ENCODE measurements at regions not wholly inside any gene's neighbourhood (a gene's known extent, or its start where the extent isn't known, plus 50 kb on each side); places are given as distances from the start of the nearest gene placed in this dataset.
"Not testable (repeated sequence)": the region's sequence is repeated elsewhere in the genome, so short reads cannot be mapped to it uniquely, and the experiment has no call there.

DNA sequence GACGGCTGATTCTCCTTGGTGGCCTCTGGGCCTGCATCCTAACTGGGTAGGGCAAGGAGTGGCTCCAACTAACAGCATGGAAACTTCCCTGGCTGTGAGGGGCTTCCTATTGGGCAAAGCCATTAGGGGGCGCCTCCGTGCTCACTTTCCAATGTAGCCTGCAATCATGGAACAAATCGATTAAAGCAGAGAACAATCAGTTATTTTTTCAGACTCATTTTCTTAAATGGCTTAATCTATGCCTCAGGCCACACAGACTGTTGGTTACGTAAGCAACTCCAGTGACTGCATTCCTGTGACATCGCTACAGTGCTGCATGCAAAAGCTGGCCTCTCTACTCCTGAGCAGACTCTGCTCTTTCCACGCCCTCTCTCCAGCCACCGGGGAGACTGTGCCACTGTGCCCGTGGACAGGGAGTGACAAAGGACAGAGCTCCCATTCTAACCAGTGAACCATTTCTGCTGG is 278.9 kb downstream of the KLF13 start:
- POLR2A ChIA-PET: no interaction called here

DNA sequence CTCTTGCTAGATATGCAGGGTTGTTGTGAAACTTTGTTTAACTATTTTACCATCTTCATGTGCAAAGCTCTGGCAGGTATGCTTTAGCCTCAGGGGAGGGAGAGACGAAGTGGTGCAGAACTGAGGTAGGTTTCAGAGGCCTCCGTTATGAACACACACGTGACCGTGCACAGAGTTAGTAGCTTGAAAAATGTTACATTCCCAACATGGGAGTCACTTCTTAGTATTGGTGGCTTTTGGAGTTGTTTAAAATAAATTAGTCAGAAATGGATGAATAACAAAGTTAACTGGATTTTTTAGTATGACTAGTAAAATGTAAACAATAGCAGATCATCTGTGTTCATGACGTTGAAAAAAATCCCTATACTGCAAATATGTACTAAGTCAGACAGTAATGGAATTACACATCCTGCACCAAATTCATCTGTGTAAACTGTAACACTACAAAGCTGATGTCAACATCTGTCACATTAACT is 279.6 kb downstream of the KLF13 start:
- POLR2A ChIA-PET: no interaction called here
- CTCF ChIA-PET: interaction anchor here (0.5 kb wide), 1 partner anchor 56 kb away, joined by 3 read pairs; no protein-coding TSS in a partner anchor

More for the DNA sequence above, 278.9 kb downstream of the KLF13 start:
- CTCF ChIA-PET: no interaction called here

DNA sequence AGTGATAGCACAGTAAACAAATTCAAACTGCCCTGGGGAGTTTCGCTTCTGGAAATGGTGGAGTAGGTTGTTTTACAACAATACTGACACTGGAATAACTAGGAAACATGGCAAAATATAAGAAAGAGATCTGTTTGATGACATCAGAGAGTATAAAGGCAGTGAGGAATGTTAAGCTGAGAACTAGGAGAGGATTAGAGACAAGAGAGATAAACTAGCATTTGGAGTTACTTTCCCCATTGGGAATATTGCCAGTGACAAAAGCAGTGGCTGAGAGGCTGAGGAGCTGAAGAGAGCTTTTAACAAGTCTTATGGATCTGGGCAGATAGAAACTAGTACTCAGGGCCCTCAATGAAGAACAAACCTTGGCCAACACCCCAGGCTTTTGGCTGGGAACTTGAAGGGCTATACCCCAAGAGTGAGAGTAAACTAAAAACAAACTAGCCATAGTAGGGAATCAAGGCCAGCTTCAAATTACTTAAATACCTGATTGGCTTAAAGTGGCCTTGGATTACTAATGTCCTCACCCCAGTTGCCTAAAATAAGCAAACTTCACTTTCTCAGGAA is 280.4 kb downstream of the KLF13 start:
- ChIA-PET POLR2A (no interaction called here), CTCF (no interaction called here)

DNA sequence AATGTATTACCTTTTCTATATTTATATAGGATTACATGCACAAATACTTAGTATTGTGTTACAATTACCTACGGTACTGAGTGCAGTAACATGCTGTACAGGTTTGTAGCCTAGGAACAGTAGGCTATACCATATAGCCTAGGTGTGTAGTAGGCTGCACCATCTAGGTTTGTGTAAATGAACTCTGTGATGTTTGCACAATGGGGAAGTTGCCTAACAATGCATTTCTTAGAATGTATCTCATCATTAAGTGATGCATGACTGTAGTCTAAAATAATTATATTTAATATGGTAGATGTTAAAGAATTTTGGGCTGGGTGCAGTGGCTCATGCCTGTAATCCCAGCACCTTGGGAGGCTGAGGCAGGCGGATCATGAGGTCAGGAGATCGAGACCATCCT is 281.0 kb downstream of the KLF13 start:
- CTCF ChIA-PET: no interaction called here
- POLR2A ChIA-PET: no interaction called here

- POLR2A ChIA-PET: interaction anchor here (0.6 kb wide), 1 partner anchor 807 kb away, joined by 4 read pairs; no protein-coding TSS in a partner anchor
- CTCF ChIA-PET: no interaction called here
Observed at GRCh38 chr15:31609258-31609681, 282.6 kb downstream of the KLF13 start.

DNA sequence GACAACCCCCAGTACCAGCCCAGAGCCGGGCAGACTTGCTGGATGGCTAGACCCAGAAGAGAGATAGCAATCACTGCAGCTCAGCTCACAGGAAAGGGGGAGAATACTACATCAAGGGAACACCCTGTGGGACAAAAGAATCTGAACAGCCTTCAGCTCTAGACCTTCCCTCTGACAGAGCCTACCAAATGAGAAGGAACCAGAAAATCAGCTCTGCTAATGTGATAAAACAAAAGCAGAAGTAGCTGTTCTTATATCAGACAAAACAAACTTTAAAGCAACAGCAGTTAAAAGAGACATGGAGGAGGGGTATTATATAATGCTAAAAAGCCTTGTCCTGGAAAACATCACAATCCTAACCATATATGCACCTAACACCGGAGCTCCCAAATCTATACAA is 283.3 kb downstream of the KLF13 start:
- ChIA-PET POLR2A (interaction anchor here (0.6 kb wide), 1 partner anchor 808 kb away, joined by 4 read pairs; no protein-coding TSS in a partner anchor), CTCF (no interaction called here)

- ChIA-PET CTCF (no interaction called here), POLR2A (no interaction called here)
Observed at GRCh38 chr15:31615643-31616415, 289.2 kb downstream of the KLF13 start.

DNA sequence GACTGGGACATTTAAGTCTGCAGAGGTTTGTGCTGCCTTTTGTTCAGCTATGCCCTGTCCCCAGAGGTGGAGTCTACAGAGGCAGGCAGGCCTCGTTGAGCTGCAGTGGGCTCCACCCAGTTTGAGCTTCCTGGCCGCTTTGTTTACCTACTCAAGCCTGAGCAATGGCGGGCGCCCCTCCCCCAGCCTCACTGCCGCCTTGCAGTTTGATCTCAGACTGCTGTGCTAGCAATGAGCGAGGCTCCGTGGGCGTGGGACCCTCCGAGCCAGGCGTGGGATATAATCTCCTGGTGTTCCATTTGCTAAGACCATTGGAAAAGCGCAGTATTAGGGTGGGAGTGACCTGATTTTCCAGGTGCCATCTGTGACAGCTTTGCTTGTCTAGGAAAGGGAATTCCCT is 296.7 kb downstream of the KLF13 start:
- CTCF ChIA-PET: not testable (repeated sequence)

GRCh38 chr15:31624115-31624514 is 297.5 kb downstream of the KLF13 start:
- CTCF ChIA-PET, POLR2A ChIA-PET: not testable (repeated sequence)

More for the DNA sequence above, 296.7 kb downstream of the KLF13 start:
- POLR2A ChIA-PET: not testable (repeated sequence)

DNA sequence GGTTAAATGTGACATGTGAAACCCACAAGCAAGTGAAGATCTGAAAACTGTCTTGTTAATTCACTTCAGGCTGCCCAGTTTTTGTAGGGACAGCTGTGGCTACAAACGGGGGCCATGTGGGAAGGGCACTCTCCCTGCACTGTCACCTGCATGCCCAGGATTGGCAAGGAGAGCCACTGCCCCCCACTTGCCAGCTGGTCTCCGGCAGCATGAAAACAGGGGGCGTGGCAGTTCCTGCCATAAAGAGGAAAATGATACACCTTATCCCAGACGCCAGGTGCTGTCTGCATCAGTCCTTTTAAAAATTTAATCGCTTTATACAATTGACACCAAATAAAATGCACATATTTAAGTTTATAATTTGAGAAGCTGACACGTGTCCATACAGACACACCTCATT is 309.1 kb downstream of the KLF13 start:
- CTCF ChIA-PET, POLR2A ChIA-PET: not testable (repeated sequence)

DNA sequence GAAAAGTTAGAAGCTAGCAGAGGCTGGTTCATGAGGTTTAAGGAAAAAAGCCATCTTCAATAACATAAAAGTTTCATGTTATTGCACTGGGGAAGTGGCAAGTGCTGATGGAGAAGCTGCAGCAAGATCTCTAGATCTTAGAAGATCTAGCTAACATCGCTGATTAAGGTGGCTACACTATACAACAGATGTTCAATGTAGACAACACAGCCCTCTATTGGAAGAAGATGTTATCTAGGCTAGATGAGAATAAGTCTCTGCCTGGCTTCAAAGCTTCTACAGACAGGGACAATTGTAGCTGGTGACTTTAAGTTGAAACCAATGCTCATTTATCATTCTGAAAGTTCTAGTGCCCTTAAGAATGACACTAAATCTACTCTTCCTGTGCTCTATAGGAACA is 310.3 kb downstream of the KLF13 start:
- POLR2A ChIA-PET, CTCF ChIA-PET: not testable (repeated sequence)

- POLR2A ChIA-PET, CTCF ChIA-PET: not testable (repeated sequence)
Observed at GRCh38 chr15:31643955-31644354, 317.3 kb downstream of the KLF13 start.

DNA sequence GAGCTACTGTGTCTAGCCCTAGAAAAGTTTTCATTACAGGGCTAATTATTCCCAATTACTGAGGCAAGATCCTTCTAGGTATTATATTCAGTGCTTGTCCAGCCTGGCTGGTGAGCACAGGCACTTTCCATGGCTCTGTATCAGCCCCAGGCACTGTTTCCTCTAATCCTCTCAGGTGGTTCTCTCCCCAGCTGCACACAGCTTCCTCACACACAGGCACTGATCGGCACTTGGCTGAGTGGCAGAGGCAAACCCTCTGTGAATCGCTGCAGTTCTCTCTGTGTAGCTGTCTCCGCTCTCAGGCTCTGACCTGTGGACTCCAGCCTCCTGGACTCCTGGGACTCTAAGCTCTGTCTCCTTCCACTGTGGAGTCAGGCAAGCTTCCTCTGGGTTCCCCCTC is 318.1 kb downstream of the KLF13 start:
- POLR2A ChIA-PET, CTCF ChIA-PET: not testable (repeated sequence)

DNA sequence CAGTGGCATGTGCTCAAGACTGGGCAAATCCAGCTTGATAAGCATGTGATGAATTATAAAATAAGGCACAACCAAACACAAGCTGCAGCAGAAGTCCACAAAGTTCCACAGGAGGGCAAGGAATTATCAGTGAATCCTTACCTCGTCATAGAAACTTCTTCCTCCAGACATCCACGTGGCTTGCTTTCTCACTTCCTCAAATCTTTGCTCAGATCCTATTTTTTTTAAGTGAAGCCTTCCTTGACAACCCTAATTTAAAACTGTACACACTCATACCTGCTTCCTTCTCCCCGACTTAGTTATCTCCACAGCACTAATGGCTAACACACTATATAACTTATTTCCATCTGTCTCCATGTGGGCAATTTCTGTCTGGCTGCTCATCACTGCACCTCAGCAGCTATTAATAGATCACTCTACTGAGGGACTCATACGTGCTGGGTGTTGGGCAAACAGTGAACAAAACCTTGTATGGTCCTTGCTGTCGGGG is 320.7 kb downstream of the KLF13 start:
- CTCF ChIA-PET, POLR2A ChIA-PET: not testable (repeated sequence)

DNA sequence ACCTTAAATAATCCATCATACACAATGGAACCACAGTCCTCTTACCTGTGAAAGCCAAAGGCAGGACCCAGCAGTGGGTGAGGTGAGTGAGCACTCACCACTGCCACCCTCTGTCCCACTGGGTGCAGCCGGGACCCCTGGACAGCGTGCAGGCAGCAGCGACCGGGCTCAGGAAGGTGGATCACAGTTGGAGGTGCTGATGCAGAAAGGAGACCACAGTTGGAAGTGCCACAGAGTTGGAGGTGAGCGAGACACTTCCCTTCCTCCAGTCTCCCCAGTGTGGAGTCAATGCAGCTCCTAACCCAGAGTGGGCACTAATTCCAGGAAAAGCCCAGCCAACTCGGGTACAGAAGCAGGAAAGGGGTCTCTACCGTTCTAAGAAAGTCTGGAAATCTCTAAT is 323.0 kb downstream of the KLF13 start:
- POLR2A ChIA-PET, CTCF ChIA-PET: not testable (repeated sequence)

DNA sequence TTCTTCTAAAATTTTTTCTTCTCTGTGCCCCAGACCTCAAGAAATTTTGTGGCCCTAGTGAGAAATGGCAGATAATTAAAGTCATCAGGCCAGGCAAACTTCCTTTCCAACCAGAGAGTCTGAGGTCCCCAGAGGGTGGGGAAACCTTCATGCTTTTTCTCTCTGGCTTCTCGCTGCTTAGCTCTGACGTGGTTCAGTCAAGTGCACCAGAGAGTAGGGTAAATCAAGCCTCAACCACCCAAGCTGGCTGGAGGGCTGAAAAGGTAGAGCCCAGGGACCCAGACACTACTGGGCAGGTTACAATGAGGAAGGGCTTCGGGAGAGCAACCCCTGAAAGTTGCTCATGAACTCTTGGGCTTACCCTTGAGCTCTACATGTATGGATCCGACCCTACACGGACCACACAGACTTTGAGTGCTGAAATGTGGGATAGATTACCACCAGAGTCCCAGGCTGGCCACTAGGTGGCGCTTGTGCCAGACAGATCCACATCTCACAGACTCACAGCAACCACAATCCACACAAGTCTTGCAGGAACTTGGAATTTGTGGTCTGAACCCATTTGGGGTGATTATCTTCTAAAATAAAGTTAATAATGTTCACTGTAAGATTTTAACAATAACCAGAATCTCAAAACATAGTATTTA is 323.5 kb downstream of the KLF13 start:
- CTCF ChIA-PET, POLR2A ChIA-PET: not testable (repeated sequence)

- POLR2A ChIA-PET: not testable (repeated sequence)
Observed at GRCh38 chr15:31656915-31657314, 330.3 kb downstream of the KLF13 start.

GRCh38 chr15:31660816-31661215 is 334.2 kb downstream of the KLF13 start:
- POLR2A ChIA-PET: no interaction called here
- CTCF ChIA-PET: no interaction called here

More at GRCh38 chr15:31656915-31657314, 330.3 kb downstream of the KLF13 start:
- CTCF ChIA-PET: not testable (repeated sequence)

- CTCF ChIA-PET: interaction anchor here (0.6 kb wide), 1 partner anchor 78 kb away, joined by 4 read pairs; no protein-coding TSS in a partner anchor
- POLR2A ChIA-PET: not testable (repeated sequence)
Observed at GRCh38 chr15:31665732-31666131, 339.1 kb downstream of the KLF13 start.

GRCh38 chr15:31669158-31669908 is 342.7 kb downstream of the KLF13 start:
- POLR2A ChIA-PET: not testable (repeated sequence)

More at GRCh38 chr15:31669158-31669908, 342.7 kb downstream of the KLF13 start:
- CTCF ChIA-PET: not testable (repeated sequence)

Measured in activated CD8-positive, alpha-beta memory T cell treated with anti-CD3 and anti-CD28 coated beads for 36 hours (primary cell).